ENCODE measurements at regions not wholly inside any gene's neighbourhood (a gene's known extent, or its start where the extent isn't known, plus 50 kb on each side); places are given as distances from the start of the nearest gene placed in this dataset.

DNA sequence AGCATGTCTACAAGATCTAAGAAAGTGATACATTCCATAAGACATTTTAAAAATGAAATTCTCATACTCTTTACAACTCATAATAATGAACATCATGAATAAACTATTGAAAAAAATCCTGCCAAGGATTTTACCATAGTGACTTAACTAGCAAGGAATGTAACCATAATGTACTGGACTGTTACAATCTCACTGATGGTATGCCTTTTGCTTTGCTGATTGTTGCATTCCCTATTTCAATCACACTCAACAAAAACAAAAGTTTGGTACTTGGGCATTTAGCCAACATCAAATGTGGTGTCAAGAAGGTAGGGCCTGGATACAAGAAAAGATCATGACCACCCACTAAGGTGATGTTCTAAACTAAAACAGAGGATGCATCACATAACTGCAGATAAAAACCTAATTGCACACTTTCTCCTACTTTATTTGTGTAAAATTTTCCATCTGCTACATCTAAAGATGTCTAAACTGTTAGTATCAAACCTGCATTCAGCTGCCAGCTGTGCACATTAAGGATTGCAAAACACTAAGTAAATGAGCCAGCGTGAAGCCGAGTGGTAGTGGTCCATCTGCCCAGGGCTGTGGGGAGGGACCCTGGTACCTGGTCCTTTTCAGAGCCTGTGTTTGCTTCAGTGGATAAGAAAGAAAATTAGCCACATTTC lies 564.4 kb downstream of the ZEB2 start:
- DNase-seq (ENCODE audit: low read depth in 2 of 2) = peak in 1 of 2 donors; percentile 31

GRCh38 chr2:143954844-143955243 lies 565.1 kb downstream of the ZEB2 start:
- no peak for DNase-seq (ENCODE audit: low read depth in 2 of 2)

- DNase-seq (ENCODE audit: low read depth in 2 of 2) = no peak
Measured at GRCh38 chr2:143954186-143954585, 565.7 kb downstream of the ZEB2 start.

DNA sequence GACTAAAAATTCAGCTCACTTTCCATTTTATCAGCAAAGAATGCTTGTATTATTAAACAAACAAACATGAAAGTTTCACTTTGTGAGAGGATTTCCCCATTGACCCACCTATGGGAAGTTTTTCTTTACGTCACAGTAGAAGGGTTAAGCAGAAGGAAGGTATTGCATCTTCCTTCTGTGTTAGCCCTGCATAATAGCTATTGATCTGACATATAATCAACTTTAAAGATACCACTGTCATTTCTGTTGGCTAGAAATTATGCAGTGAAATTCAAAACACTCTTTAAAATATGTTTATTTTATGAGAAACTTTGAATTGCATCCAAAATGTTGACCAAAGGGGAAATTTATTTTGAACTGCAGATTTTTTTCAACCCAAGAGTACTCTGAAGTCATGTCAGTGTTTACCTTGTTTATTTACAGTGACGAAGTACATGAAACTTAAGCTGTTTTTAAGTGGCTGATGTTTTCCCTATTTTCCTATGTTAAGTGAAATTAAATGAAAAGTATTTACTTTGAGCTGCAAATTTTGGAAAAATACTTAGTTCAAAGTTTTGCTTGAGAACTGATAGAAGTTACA lies 566.4 kb downstream of the ZEB2 start:
- no peak for DNase-seq (ENCODE audit: low read depth in 2 of 2)

GRCh38 chr2:143952536-143952935 lies 567.4 kb downstream of the ZEB2 start:
- DNase-seq (ENCODE audit: low read depth in 2 of 2) = no peak

DNA sequence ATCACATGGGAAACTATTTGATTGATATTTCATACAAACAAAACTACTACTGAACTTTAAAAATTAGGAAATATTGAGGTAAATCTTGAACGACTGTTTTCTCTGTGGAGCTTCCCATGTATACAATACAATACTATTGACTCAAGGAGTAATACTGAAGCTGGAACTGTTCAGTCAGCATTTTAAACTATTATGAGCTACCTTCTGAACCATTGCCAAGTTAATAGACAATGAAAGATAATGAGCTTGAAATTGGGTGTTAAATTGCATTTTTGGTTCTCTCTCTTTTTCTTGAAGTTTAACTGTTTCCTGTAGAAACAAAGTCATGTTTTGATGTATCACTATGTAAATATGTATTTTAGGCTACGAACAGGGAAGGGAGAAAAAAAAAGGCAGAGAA lies 569.2 kb downstream of the ZEB2 start:
- DNase-seq (ENCODE audit: low read depth in 2 of 2) = no peak

GRCh38 chr2:143949121-143949848 lies 570.6 kb downstream of the ZEB2 start:
- DNase-seq (ENCODE audit: low read depth in 2 of 2) = no peak

GRCh38 chr2:143948710-143949109 lies 571.2 kb downstream of the ZEB2 start:
- no peak for DNase-seq (ENCODE audit: low read depth in 2 of 2)

- DNase-seq (ENCODE audit: low read depth in 2 of 2) = no peak
Measured at GRCh38 chr2:143946436-143947391, 573.2 kb downstream of the ZEB2 start.

DNA sequence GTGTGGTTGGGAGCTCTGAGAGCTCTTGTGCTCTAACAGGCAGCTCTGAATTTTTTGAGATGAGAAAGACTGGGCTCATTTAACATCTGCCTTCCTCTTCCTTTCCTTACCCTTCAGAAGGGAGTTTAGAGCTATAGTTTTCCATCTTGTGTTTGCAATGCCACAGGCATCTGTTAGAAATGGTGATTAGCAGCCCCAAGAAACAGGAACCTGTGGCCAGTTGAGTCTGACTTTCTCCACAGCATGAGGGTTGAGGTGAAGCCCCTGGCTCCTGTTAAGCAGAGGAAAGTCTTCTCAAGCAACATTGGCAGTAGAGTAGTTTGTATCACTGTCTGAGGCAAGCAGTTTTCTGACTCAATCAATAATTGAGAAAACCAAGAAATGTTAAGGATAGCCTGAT lies 577.4 kb downstream of the ZEB2 start:
- DNase-seq (ENCODE audit: low read depth in 2 of 2) = no peak

GRCh38 chr2:143940720-143941119 lies 579.2 kb downstream of the ZEB2 start:
- DNase-seq (ENCODE audit: low read depth in 2 of 2) = no peak

GRCh38 chr2:143939626-143940330 lies 580.1 kb downstream of the ZEB2 start:
- peak in 1 of 2 donors; percentile 2 for DNase-seq (ENCODE audit: low read depth in 2 of 2)

DNA sequence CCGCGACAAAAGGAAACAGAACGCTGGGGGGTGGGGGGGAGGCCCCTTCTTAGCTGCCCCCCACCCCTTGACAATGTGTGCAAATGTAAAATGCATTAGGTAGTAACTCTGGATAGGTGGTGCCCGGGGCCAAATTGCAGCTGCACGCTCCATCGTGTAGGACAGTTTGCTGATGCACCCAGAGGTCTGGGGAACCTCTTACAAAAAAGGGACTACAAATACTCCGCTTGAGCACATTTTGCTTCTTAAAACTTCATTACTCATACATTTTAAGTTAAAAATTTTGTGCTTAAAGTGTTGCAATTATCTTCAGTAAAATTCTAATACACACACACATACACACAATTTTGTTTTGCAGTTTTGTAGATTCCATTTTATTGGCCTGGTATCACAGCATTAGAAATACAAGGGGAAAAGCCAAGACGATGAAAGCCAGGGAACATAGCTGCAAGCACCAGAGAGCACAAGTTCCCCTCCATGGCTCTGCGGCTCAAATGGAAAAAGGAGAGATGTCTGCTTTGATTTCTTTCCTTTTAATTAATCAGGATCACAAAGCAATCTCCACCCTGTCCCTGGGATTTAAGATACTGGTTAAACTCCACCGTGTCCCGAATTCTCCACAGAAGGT lies 582.1 kb downstream of the ZEB2 start:
- DNase-seq (ENCODE audit: low read depth in 2 of 2) = no peak

- DNase-seq (ENCODE audit: low read depth in 2 of 2) = peak; percentile 33 to 53
Measured at GRCh38 chr2:143936848-143937722, 582.8 kb downstream of the ZEB2 start.

GRCh38 chr2:143936538-143936847 lies 583.4 kb downstream of the ZEB2 start:
- DNase-seq (ENCODE audit: low read depth in 2 of 2) = no peak

DNA sequence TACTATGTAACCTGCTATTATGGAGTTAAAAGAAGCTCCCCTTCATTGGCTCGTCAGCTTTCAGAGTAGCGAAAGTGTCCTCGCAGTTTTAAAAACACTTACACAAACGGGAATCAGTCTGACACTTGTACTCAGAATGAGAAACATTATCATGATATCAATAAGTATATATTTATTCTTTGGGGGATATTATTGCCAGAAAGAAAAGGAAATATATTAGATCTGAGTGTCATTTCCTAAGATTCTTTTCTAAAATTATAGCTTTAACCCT lies 584.5 kb downstream of the ZEB2 start:
- DNase-seq (ENCODE audit: low read depth in 2 of 2) = no peak

DNA sequence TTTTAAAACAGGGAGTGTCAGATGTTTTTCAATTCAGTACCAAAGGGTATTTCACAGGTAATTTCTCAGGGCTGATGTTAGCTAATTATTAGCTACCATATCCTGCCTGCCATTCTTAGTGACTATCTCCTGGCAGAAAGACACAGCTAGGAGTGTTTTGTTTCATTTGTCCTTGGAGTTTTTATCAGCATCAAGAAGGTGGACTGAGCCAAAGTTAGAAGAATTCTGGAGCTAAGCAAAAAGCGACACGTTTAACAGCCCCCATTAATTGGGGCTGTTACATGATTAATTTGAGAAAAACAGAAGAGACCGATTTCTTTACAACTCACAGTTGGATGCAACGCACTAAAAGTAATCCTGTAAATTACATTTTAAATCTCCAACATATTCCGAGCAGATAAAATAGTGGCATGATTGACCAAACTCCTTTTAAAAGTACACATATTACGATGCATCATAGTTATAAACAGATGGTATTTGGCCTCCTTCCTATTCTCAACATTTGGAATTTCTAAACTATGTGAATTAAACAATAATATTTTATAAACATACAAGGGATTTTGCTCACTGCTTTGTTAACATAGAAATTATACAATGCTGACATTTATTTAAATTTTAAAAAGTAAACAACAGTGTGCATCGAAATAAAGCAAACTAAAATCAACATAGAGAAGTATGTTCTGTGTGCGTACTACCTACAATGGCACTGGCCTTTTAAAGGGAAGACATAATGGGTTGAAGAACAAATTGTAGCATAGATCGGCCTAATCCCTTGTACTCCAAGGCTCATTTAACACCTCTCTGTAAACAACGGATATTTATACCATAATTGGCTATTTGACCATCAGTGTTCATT lies 585.1 kb downstream of the ZEB2 start:
- DNase-seq (ENCODE audit: low read depth in 2 of 2) = no peak

- no peak for DNase-seq (ENCODE audit: low read depth in 2 of 2)
Measured at GRCh38 chr2:143933946-143934569, 585.9 kb downstream of the ZEB2 start.

DNA sequence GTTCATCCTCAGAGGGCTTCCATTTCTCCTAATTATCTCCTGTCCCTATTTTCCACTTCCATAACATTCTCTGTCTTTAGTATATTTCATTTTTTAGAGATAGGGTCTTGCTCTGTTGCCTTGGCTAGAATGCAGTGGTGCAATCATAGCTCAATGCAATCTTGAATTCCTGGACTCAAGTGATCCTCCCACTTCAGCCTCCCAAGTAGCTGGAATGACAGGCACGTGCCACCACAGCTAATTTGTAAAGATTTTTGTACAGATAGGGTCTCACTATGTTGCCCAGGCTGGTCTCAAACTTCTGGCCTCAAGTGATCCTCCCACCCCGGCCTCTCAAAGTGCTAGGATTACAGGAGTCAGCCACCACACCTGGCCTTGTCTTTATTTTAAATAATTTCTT lies 589.0 kb downstream of the ZEB2 start:
- DNase-seq (ENCODE audit: low read depth in 2 of 2) = no peak
